GM21381 (cell line): ENCODE measurements at regions not wholly inside any gene's neighbourhood (a gene's known extent, or its start where the extent isn't known, plus 50 kb on each side); places are given as distances from the start of the nearest gene placed in this dataset.

Experiments
- ATAC-seq: cut with Tn5 transposase; IDR thresholded peaks from one replicate; pipeline ENCODE4 v1.9.1; 2021; ENCODE audit warnings: mild to moderate bottlenecking, moderate library complexity; ENCODE audit not compliant: unreplicated experiment

DNA sequence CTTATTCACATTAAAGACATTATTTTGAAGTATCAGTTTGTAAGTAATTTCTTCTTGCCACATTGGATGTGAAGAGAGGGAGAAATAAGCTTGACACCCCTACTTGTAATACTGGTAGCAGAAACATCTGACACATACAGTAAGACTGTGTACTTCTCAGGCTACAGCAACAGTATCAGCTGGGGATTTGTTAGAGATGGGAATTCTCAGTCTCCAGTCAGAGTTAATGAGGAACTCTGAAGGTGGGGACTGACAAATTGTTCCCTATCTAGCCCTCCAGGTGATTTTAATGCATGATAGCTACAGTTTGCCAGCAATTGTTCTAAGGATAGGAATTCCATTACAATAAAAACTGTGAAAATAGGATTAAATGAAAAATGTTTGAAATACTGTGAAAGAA lies 524.8 kb downstream of the PRR16 start:
- no peak for ATAC-seq

DNA sequence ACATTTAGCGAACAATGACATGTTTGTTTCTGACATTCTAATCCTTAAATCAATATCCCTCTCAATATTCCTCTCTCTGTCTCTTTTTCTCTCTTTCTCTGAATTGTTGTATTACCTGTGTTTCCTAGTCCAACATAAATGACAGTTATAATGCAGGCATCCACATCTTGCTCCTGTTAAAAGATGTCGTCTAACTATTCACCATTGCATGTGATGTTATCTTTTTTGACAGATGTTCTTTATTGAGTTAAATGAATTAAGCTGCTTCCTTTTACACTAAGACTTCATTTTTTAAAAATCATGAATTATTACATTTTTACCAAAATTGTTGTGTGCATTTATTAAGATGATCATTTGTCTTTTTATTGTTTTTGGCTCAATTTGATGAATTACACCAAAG lies 527.5 kb downstream of the PRR16 start:
- no peak for ATAC-seq

DNA sequence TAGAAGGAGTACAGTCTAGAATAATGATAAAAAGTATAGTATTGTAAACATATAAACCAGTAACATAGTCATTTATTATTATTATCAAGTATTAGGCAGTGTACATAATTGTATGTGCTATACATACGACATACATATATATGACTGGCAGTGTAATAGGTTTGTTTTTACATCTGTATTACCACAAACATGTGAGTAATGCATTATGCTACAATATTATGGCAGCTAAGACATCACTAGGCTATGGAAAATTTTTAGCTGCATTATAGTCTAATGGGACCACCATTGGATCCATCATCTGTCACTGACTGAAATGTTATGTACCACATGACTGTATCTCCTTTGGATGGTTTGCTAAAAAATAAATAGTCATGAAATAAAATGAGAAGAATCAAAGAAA lies 530.0 kb downstream of the PRR16 start:
- no peak for ATAC-seq

DNA sequence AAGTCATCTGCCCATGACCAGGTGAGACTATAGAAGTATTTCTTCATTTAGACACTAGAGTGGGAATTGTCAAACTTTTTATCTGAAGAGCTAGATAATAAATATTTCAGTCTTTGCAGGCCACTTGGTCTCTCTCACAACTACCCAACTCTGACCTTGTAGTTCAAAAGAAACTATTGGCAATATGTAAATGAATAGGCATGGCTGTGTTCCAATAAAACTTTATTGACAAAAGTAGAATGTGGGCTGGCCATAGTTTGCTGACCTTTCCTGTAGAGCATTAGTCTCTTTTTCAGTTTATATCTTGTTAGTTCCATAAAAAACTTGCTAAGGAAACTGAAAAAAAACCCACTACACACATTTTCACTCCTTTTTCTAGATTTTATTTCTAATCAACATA lies 535.5 kb downstream of the PRR16 start:
- no peak for ATAC-seq

DNA sequence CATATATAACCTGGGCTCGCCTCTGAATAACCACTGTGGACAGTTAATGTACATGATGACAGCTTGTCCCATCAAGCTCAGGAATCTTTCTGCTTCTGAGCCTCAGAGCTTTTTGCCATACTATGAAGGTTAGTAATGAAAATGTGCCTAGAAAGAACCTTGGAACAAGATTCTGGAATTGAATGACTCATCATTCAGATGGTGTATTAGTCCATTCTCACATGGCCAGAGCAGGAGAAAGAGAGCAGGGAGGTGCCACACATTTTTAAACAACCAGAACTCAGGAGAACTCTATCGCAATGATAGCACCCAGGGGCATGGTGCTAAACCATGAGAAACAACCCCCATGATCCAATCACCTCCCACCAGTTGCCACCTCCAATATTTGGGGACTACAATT lies 542.1 kb downstream of the PRR16 start:
- ATAC-seq = no peak

DNA sequence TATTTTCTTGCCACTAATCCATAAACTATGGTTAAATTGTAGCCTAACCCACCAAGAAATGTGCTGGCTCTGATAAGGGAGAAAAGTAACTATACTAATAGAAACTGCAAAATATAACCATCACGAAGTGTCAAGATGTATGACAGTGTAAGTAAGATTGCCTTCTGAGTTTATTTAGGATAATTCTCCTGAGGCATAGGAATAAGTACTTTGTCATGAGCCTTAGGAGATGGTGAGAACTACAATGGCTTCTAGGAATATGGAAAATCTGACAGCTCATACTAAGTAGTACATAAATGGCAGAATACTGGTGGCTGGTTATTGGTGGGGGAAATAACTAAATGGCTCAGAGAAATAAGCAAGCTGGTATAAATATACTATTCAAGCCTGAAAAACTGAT lies 543.9 kb downstream of the PRR16 start:
- ATAC-seq = no peak

DNA sequence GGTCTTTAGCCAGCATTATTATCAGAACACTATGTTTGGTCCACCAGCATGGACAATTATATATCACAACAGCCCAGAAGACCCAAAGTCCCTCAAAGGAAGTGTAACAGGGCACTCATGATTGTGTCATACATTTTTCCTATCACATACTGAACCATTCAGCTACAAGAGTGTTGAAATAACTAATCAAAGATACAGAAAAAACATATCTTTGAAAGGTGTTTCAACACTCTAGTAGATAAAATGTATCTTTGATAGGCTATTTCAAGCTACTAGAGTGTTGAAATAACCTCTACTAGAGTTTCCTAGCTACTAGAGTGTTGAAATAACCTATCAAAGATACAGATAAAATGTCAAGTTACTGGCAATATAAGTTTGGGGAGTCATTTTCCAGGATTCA lies 545.0 kb downstream of the PRR16 start:
- ATAC-seq = no peak

DNA sequence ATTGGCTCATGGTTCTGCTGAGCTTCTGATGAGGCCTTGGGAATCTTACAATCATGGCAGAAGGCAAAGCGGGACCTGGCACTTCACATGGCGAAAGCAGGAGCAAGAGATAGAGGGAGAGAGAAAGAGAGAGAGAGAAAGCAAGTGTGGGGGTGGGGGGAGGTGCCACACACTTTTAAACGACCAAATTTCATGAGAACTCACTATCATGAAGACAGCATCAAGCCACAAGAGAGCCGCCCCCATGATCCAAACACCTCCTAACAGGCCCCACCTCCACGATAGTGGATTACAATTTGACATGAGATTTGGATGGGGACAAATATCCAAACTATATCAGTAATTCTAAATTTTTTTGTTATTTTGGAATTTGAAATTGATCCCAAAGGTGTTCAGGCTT lies 553.9 kb downstream of the PRR16 start:
- no peak for ATAC-seq

DNA sequence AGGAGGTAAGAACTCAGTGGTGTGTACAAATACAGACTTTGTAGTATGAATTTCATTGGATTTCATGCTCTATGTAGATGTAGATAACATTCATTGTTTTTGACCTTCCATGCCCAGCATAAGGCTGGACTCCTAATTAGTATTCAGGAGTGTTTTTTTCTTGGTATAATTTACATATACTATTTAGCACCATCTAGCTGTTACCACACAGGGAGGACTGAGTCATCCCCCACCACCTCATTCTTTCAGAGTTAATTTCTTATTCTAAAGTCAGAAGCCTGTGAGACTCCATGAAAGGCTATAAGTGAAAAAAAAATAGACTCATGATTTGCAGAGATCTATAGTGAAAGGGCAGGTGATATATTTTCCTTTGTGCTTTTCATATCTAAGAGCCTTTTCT lies 555.0 kb downstream of the PRR16 start:
- no peak for ATAC-seq

DNA sequence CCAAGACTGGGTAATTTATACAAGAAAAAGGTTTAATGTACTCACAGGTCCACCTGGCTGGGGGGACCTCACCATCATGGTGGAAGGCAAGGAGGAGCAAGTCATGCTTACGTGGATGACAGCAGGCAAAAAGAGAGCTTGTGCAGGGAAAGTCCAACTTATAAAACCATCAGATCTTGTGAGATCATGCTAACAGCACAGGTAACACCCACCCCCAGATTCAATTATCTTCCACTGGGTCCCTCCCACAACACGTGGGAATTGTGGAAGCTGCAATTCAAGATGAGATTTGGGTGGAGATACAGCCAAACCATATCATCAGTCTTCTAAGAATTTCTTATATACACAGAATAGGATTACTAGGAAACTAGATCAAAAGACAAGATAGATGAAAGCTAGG lies 555.6 kb downstream of the PRR16 start:
- ATAC-seq = no peak

DNA sequence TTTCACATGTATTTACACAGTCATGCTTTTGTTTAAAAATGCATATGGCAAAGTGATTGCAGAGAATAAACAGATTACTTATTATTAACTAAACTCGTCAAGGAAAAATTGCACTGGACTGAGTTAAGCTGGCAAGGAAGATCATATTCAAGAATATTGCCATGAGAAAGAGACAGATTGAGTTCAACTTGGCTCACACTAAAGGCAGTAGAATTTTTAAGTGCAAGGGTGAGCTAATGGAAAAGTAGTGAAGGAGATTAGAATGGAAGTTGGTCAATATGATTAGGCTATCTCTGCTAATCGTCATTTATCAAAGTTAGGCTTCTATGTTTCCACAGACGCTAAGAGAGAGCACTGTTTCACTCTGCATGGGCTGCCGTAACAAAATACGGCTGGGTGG lies 557.6 kb downstream of the PRR16 start:
- ATAC-seq = no peak

DNA sequence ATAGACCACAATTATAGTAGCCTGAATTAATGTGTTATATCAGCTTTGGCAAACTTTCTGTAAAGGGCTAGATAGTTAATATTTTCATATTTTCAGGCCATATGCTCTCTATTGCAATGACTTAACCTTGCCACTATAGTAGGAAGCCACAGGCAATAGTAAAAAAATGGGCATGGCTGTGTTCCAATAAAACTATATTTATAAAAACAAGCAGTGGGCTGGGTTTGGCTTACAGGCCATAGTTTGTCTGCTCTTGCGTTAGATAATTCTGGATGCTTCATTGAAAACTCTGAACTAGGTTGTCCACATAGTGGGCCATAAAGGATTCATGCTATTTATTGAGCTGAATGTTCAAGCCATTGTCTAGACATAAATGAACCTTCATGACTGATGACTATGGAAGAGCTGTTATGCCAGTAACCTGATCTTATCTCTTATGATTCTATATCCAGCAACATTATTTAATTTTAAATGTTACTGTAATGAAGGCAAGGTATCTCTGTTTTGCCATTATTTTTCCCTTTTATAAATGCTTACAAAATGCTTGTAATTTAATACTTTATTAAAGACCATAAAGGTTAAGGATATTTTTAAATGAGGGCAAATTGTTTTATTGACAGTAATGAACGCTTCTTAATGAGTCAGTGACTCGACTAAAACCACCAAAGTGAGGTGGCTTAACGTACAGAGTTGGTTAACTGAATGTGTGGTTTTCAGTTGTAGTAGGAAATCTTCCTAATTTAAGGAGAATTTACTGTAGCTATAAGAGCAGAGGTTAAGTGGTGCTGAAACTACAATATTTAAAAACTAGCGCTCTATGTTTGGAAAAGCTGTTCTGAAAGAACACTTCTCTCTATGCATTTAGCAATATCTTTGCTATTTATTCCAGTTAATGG lies 560.6 kb downstream of the PRR16 start:
- no peak for ATAC-seq

DNA sequence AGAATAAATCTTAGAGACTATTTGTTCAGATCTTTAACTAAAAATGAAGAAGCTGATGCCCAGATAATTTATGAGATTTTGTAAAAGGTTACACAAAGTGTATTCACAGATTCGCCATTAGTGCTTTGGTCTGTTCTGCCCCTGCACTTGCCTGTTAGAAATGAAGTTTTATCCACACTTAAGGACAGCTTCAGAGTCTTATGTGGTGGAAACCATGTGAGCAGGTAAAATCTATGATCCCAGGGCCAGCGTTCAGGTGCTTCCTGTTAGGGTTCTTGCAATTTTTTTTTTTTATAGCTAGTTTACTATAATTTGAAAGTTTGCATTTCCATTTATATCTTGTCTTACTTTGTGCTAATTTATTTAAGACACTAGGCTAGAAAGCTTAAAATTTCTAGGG lies 561.6 kb downstream of the PRR16 start:
- ATAC-seq = no peak

DNA sequence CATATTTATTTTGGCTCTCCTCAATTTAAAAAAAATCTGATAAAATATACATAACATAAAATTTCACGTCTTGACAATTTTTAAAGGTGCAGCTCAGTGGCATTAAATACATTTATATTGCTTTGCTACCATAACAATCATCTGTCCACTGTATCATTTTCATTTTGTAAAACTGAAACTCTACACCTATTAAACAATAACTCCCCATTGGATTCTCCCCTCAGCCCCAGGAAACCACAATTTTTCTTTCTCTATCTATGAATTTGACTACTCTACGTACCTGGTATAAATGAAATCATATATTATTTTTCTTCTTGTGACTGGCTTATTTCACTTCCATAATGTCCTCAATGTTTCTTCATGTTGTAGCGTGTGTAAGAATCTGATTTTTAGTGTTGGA lies 563.5 kb downstream of the PRR16 start:
- ATAC-seq = no peak

DNA sequence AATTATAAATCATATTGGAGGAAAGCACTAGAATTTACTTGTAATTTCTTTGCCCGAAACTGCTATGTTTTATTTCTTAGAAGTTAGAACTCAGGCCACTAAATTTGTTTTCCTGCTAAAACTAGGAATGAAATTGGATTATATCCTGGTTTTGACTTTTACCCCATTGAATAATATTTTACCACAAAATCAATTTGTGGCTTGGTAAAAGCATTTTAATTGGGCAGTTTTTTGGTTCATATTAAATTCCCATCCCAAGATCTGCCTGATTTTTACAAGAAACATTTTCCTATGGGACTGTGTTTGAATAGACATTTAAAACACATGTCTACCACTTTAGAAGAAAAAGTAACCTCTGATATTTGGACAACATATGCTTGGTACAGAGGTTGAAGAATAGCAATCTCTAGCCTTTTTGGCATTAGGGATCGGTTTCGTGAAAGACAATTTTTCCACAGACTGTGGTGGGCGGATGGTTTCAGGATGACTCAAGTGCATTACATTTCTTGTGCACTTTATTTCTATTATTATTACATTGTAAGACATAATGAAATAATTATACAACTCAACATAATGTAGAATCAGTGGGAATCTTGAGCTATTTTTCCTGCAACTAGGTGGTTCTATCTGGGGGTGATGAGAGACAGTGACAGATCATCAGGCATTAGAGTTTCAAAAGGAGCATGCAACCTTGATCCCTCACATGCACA lies 565.6 kb downstream of the PRR16 start:
- ATAC-seq = no peak

DNA sequence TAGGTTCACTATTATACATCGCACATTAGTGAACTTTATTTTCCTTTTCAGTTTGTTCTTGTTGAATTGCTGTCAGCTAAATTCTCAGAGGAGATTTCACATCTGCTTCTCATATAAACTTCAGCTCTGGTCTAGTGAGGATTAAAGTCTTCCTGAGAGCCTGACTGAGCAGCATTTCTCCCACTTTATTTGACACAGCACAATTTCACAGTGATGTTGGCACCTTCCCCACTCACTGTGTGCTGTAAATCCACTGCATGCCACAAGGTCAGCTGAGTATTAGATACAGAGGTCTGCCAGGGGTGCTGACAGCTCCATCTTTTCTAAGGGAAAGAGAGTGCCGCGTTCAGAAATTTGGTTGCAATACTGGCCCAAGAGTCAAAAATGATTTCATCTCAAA lies 567.4 kb downstream of the PRR16 start:
- ATAC-seq = no peak

DNA sequence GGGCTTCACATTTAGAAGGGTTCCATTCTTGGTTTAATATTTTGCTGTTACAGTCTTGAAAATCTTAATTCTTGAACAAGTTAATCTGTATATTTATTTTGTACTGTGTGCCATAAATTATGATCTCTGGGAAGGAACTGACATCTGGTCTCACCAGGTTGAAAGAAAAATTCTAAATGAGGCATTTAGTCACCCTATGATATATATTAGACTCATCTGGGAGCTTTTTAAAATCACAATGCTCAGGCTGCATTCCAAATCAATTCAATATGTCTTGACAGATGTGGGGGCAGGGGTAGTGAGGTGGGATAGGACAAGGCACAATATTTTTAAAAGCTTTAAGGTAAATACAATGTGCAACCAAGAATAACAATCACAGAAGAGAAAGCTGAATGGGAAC lies 569.2 kb downstream of the PRR16 start:
- ATAC-seq = no peak

DNA sequence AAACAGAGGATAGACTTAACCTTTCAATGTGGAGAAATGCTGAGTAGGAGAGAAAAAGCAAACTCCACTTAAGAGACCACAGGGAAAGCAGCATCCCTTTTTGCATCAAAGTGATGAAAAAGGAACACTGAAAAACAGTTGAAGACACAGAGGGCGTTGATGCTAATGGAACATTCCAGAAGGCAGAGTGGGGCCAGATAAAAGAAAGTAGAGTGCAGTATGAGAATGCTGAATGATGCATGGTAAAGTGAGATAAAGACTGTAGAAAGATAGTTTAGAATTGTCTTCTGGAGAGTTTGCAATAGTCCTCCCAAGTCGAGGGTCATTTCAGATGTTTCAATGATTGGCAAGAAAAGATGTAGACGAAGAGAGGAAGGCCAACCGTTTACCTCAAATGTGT lies 574.3 kb downstream of the PRR16 start:
- ATAC-seq = no peak

DNA sequence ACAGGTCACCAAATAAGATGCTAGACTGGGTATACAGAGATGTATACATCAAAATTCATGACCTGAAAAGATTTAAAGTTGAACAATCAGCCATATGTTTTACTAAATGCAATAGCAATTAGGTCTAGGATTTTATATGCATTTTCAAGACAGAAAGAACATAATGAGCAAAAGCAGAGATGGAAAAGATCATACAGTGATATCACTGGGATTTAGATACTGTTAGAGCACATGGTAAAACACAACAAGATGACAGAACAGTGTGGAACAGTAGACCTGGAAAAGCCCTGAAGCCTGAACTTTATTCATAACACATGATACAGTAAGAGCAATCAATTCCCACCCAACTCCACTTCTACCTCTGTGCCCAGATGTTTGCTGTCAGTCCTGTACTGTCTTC lies 585.9 kb downstream of the PRR16 start:
- ATAC-seq = no peak

DNA sequence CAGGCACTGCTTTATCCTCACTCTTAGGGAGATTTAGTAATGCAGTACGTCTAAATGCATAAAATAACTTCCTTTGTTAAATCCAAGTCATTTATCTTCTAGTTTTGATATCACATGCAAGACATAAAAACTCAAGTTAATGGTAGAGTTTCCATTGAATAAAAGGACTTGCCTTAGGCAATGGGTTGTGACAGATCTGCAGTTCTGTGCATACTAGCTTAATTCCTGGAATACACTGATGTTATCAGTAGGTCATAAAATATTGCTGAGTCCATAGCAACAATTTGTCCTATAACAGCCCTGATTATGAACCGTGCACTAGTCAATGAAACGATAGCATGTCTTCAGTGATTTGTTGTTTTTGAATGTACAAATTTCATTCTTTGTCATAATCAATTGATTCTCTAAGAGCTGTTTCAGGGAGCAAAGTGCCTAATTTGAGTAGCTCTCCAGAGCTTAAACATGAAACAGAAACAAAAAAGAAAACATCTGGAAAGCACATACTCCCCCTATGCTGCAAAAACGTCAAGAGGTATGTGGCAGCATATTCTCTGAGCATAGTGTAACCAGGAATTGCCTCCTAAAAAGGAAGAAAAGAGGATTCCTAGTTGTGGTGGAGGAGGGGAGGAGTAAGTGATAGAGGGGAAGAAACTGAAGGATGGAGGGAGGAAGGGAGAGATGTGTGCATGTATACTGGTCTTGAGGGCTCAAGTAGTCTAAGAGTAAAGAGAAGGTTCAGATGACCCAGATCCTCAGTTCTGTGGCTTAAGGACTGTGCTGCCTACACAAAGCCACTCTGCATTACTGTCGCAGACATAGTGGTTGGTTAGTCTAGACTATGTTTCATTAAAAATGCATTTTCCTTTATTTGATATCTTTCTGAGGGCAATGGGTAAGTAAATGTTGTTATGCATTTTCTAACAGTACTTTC lies 589.2 kb downstream of the PRR16 start:
- ATAC-seq = no peak

DNA sequence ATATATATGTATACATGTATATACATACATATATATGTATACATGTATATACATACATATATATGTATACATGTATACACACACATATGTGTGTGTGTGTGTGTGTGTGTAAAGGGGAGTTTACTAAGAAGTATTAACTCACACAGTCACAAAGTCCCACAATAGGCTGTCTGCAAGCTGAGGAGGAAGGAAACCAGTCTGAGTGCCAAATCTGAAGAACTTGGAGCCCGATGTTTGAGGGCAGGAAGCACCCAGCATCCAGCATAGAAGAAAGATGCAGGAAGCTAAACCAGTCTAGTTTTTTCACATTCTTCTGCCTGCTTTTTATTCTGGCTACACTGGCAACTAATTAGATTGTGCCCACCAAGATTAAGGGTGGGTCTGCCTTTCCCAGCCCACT lies 591.5 kb downstream of the PRR16 start:
- ATAC-seq = no peak
